GM10266 (cell line): ENCODE measurements at regions not wholly inside any gene's neighbourhood (a gene's known extent, or its start where the extent isn't known, plus 50 kb on each side); places are given as distances from the start of the nearest gene placed in this dataset.

Source experiments
- DNase-seq: peaks from one replicate; pipeline ENCODE4 v3.0.0; 2012; ENCODE audit errors: extremely low spot score
- TF ChIP-seq, protein P1 (sequence below): IDR thresholded peaks from 2 replicates; pipeline ENCODE4 v1.5.1; 2012; ENCODE audit warnings: mild to moderate bottlenecking, low read depth; ENCODE audit not compliant: control insufficient read depth, insufficient read depth; ENCODE audit errors: missing control alignments

DNA sequence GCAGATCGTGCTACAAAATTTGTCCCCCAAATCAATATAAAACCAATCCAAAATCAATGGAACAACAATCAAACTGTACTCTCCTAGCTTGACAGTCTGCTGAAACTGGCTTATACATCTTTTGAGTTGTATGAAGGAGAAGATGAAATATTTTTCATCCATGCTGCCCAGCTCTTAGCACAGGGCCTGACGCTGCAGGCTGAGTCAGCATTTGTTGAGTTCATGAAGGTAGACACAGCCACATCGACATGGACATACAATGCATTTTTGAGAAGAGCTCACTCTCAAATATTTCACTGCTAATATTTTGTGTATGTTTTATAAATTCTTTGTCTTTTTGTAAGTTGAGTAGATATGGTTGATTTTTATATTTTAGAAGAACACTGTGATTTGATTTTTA, 327.3 kb downstream of the OTOL1 start:
- no peak for DNase-seq
- TF ChIP-seq, protein P1, sequence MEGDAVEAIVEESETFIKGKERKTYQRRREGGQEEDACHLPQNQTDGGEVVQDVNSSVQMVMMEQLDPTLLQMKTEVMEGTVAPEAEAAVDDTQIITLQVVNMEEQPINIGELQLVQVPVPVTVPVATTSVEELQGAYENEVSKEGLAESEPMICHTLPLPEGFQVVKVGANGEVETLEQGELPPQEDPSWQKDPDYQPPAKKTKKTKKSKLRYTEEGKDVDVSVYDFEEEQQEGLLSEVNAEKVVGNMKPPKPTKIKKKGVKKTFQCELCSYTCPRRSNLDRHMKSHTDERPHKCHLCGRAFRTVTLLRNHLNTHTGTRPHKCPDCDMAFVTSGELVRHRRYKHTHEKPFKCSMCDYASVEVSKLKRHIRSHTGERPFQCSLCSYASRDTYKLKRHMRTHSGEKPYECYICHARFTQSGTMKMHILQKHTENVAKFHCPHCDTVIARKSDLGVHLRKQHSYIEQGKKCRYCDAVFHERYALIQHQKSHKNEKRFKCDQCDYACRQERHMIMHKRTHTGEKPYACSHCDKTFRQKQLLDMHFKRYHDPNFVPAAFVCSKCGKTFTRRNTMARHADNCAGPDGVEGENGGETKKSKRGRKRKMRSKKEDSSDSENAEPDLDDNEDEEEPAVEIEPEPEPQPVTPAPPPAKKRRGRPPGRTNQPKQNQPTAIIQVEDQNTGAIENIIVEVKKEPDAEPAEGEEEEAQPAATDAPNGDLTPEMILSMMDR = no peak

GRCh38 chr3:161838021-161838420, 341.4 kb downstream of the OTOL1 start:
- DNase-seq = no peak
- TF ChIP-seq, protein P1 = no peak

DNA sequence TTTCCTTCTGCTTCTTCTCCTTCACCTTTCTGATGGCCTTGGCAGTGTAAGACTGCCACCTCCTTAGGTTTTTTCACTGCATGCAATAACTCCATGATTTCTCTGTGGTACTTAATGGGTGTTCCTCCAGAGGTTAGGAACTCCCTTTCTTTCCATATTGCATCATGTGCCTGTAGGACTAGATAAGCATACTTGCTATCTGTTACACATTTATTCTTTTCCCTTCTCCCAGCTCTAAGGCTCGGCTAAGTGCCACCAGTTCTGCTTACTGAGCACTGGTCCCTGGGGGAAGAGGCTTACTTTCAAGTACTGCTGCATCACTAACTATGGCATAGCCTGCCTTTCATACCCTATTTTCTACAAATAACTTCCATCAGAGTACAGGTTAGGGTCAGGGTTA, 351.8 kb downstream of the OTOL1 start:
- TF ChIP-seq, protein P1 = no peak
- DNase-seq = no peak

DNA sequence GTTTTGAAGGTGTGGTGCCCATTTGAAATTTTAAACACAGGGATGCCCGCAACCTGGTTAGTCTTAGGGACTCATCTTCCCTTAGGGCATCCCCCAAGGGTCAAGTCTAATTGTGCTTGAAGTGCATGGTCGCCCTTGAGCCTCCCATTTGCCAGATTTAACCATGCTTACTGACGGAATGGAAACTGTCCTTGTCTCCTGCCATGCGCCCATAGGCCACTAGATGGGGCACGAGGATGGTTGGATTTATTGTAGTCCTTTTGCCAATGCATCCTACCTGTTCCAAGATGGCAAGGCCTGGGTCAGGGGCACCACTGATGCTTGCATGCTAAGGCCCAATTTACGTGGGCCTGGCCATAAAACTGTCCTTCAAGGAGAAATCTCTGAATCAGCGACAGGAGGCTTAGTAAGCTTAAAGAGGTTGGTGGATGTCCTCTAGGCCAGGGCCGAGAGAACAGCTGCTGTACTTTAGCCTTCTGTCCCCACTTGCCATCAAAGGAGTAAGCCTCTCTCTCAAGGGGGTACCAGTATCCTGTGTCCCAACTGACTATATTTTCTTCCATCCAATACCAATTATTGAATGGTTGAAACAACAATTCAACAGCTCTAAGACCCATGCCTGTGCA, 355.4 kb downstream of the OTOL1 start:
- TF ChIP-seq, protein P1 = peak; percentile 97
- peak; percentile 55 for DNase-seq

- TF ChIP-seq, protein P1 = no peak
- DNase-seq = no peak
These were observed 356.1 kb downstream of the OTOL1 start for GRCh38 chr3:161852744-161853143.

DNA sequence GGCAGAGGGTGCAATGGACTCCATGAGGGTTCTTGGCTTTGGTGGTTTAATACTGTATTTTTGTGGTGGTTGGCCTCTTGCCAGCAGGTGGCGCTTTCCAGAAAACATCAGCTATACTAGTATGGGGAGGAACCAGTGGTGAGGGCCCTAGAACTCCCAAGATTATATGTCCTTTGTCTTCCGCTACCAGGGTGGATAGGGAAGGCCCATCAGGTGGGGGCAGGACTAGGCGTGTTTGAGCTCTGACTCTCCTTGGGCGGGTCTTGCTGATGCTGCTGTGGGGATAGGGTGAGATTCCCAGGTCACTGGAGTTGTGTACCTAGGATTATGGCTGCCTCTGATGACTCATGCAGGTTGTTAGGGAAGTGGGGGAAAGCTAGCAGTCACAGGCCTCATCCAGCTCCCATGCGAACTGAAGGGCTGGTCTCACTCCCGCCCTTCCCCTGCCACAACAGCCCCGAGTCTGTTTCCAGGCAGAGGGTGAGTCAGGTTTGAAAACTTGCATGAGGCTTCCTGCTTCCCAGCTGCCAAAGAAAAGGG, 357.7 kb downstream of the OTOL1 start:
- DNase-seq = peak; percentile 17
- TF ChIP-seq, protein P1 = peak; percentile 63

- TF ChIP-seq, protein P1 = no peak
- no peak for DNase-seq
These were observed 362.4 kb downstream of the OTOL1 start for GRCh38 chr3:161859057-161859456.
